ENCODE measurements at regions not wholly inside any gene's neighbourhood (a gene's known extent, or its start where the extent isn't known, plus 50 kb on each side); places are given as distances from the start of the nearest gene placed in this dataset.

GRCh38 chr10:9244864-9245263, 1190.4 kb downstream of the GATA3 start:
- no peak overlapping the region for H3K14ac ChIP-seq (ENCODE audit: low read length)
- H4K8ac ChIP-seq (ENCODE audit: low read depth, low read length) = no peak overlapping the region
- H2BK12ac ChIP-seq (ENCODE audit: low read length) = no peak overlapping the region
- no peaks in the 10 kb centered on the region for H3K36me3 ChIP-seq (replicated peaks in 1 of 2; ENCODE audit: control insufficient read depth in 2 of 2, insufficient read depth in 2 of 2, low read length in 2 of 2)
- no peak overlapping the region for H3K4me2 ChIP-seq (ENCODE audit: insufficient read depth, low read length, poor library complexity, severe bottlenecking)
- H3K23ac ChIP-seq (ENCODE audit: low read depth, low read length, poor library complexity) = no peak overlapping the region
- no peak overlapping the region for H2AK5ac ChIP-seq (ENCODE audit: low read depth, low read length)
- no peak overlapping the region for H2BK5ac ChIP-seq (ENCODE audit: low read length)
- H3K27ac ChIP-seq (replicated peaks; ENCODE audit: low read length) = no peak overlapping the region
- peaks cover 0 to 7% of the 10 kb centered on the region in 2 donors for H3K4me1 ChIP-seq (ENCODE audit: control insufficient read depth in 2 of 2, insufficient read depth in 1 of 2, low read depth in 1 of 2, low read length in 2 of 2)
- H3K18ac ChIP-seq (ENCODE audit: low read length) = no peak overlapping the region
- no CpG with 5 or more reads among the region's 1 CpG for WGBS, 2 donors (ENCODE audit: extremely low coverage in 2 of 2, insufficient read length in 2 of 2, insufficient replicate concordance in 1 of 2)
- no peak overlapping the region for H4K91ac ChIP-seq (ENCODE audit: low read depth, low read length, poor library complexity)
- H3K4me3 ChIP-seq (ENCODE audit: low read length in 2 of 2) = no peak overlapping the region
- H3K79me1 ChIP-seq (ENCODE audit: low read depth, low read length) = no peaks in the 10 kb centered on the region
- no peaks in the 10 kb centered on the region for H3K9me3 ChIP-seq (replicated peaks in 1 of 2; ENCODE audit: control insufficient read depth in 2 of 2, insufficient read depth in 1 of 2, low read depth in 1 of 2, low read length in 2 of 2)
- DNase-seq (ENCODE audit: low spot score) = no peak
- no peak overlapping the region for H2BK15ac ChIP-seq (ENCODE audit: low read length)
- H3K4ac ChIP-seq (ENCODE audit: low read length) = no peak overlapping the region
- H3K9ac ChIP-seq (ENCODE audit: low read depth, low read length, poor library complexity) = no peak overlapping the region
- no peak overlapping the region for H2AFZ ChIP-seq (ENCODE audit: low read length)
- no peak overlapping the region for H2BK120ac ChIP-seq (ENCODE audit: low read depth, low read length)
- H3K27me3 ChIP-seq (ENCODE audit: control insufficient read depth in 3 of 3, insufficient read depth in 3 of 3, low read depth in 1 of 3, low read length in 3 of 3) = no peaks in the 10 kb centered on the region

- Histone ChIP-seq H2BK5ac (ENCODE audit: low read length) (no peak overlapping the region), H2BK12ac (ENCODE audit: low read length) (no peak overlapping the region), H2BK15ac (ENCODE audit: low read length) (no peak overlapping the region), H3K27ac (replicated peaks; ENCODE audit: low read length) (no peak overlapping the region), H3K18ac (ENCODE audit: low read length) (no peak overlapping the region), H2BK120ac (ENCODE audit: low read depth, low read length) (no peak overlapping the region), H3K9ac (ENCODE audit: low read depth, low read length, poor library complexity) (no peak overlapping the region), H3K79me1 (ENCODE audit: low read depth, low read length) (no peaks in the 10 kb centered on the region), H4K8ac (ENCODE audit: low read depth, low read length) (no peak overlapping the region), H4K91ac (ENCODE audit: low read depth, low read length, poor library complexity) (no peak overlapping the region), H3K23ac (ENCODE audit: low read depth, low read length, poor library complexity) (no peak overlapping the region), H3K4me2 (ENCODE audit: insufficient read depth, low read length, poor library complexity, severe bottlenecking) (no peak overlapping the region), H2AFZ (ENCODE audit: low read length) (no peak overlapping the region), H3K4me3 (ENCODE audit: low read length in 2 of 2) (no peak overlapping the region), H3K14ac (ENCODE audit: low read length) (no peak overlapping the region), H3K9me3 (replicated peaks in 1 of 2; ENCODE audit: control insufficient read depth in 2 of 2, insufficient read depth in 1 of 2, low read depth in 1 of 2, low read length in 2 of 2) (no peaks in the 10 kb centered on the region), H3K4me1 (ENCODE audit: control insufficient read depth in 2 of 2, insufficient read depth in 1 of 2, low read depth in 1 of 2, low read length in 2 of 2) (no peaks in the 10 kb centered on the region), H3K4ac (ENCODE audit: low read length) (no peak overlapping the region), H3K36me3 (replicated peaks in 1 of 2; ENCODE audit: control insufficient read depth in 2 of 2, insufficient read depth in 2 of 2, low read length in 2 of 2) (no peaks in the 10 kb centered on the region), H2AK5ac (ENCODE audit: low read depth, low read length) (no peak overlapping the region), H3K27me3 (ENCODE audit: control insufficient read depth in 3 of 3, insufficient read depth in 3 of 3, low read depth in 1 of 3, low read length in 3 of 3) (no peaks in the 10 kb centered on the region)
- no peak for DNase-seq (ENCODE audit: low spot score)
Observed at GRCh38 chr10:9253121-9253520, 1198.6 kb downstream of the GATA3 start.

- Histone ChIP-seq H2BK120ac (ENCODE audit: low read depth, low read length) (no peak overlapping the region), H2BK15ac (ENCODE audit: low read length) (no peak overlapping the region), H2AK5ac (ENCODE audit: low read depth, low read length) (no peak overlapping the region), H3K18ac (ENCODE audit: low read length) (no peak overlapping the region), H3K36me3 (replicated peaks in 1 of 2; ENCODE audit: control insufficient read depth in 2 of 2, insufficient read depth in 2 of 2, low read length in 2 of 2) (no peaks in the 10 kb centered on the region), H4K91ac (ENCODE audit: low read depth, low read length, poor library complexity) (no peak overlapping the region), H3K4me1 (ENCODE audit: control insufficient read depth in 2 of 2, insufficient read depth in 1 of 2, low read depth in 1 of 2, low read length in 2 of 2) (no peaks in the 10 kb centered on the region), H3K9me3 (replicated peaks in 1 of 2; ENCODE audit: control insufficient read depth in 2 of 2, insufficient read depth in 1 of 2, low read depth in 1 of 2, low read length in 2 of 2) (no peaks in the 10 kb centered on the region), H4K8ac (ENCODE audit: low read depth, low read length) (no peak overlapping the region), H3K23ac (ENCODE audit: low read depth, low read length, poor library complexity) (no peak overlapping the region), H2BK12ac (ENCODE audit: low read length) (no peak overlapping the region), H3K9ac (ENCODE audit: low read depth, low read length, poor library complexity) (no peak overlapping the region), H3K14ac (ENCODE audit: low read length) (no peak overlapping the region), H3K27me3 (ENCODE audit: control insufficient read depth in 3 of 3, insufficient read depth in 3 of 3, low read depth in 1 of 3, low read length in 3 of 3) (no peaks in the 10 kb centered on the region), H3K4me3 (ENCODE audit: low read length in 2 of 2) (no peak overlapping the region), H3K79me1 (ENCODE audit: low read depth, low read length) (no peaks in the 10 kb centered on the region), H3K4me2 (ENCODE audit: insufficient read depth, low read length, poor library complexity, severe bottlenecking) (no peak overlapping the region), H3K27ac (replicated peaks; ENCODE audit: low read length) (no peak overlapping the region), H2BK5ac (ENCODE audit: low read length) (no peak overlapping the region), H2AFZ (ENCODE audit: low read length) (no peak overlapping the region), H3K4ac (ENCODE audit: low read length) (no peak overlapping the region)
- WGBS, 2 donors (ENCODE audit: extremely low coverage in 2 of 2, insufficient read length in 2 of 2, insufficient replicate concordance in 1 of 2) = no CpG with 5 or more reads among the region's 2 CpGs
- no peak for DNase-seq (ENCODE audit: low spot score)
Observed at GRCh38 chr10:9254353-9254752, 1199.9 kb downstream of the GATA3 start.

GRCh38 chr10:9260690-9261089, 1206.2 kb downstream of the GATA3 start:
- no peak overlapping the region for H3K9ac ChIP-seq (ENCODE audit: low read depth, low read length, poor library complexity)
- no peak overlapping the region for H2BK15ac ChIP-seq (ENCODE audit: low read length)
- H3K27me3 ChIP-seq (ENCODE audit: control insufficient read depth in 3 of 3, insufficient read depth in 3 of 3, low read depth in 1 of 3, low read length in 3 of 3) = no peaks in the 10 kb centered on the region
- H2BK12ac ChIP-seq (ENCODE audit: low read length) = no peak overlapping the region
- H4K8ac ChIP-seq (ENCODE audit: low read depth, low read length) = no peak overlapping the region
- H2BK5ac ChIP-seq (ENCODE audit: low read length) = no peak overlapping the region
- H3K9me3 ChIP-seq (replicated peaks in 1 of 2; ENCODE audit: control insufficient read depth in 2 of 2, insufficient read depth in 1 of 2, low read depth in 1 of 2, low read length in 2 of 2) = no peaks in the 10 kb centered on the region
- H2BK120ac ChIP-seq (ENCODE audit: low read depth, low read length) = no peak overlapping the region
- H2AK5ac ChIP-seq (ENCODE audit: low read depth, low read length) = no peak overlapping the region
- H3K4ac ChIP-seq (ENCODE audit: low read length) = no peak overlapping the region
- no peak for DNase-seq (ENCODE audit: low spot score)
- no peak overlapping the region for H3K14ac ChIP-seq (ENCODE audit: low read length)
- no peaks in the 10 kb centered on the region for H3K79me1 ChIP-seq (ENCODE audit: low read depth, low read length)
- H3K23ac ChIP-seq (ENCODE audit: low read depth, low read length, poor library complexity) = no peak overlapping the region
- no peak overlapping the region for H3K4me3 ChIP-seq (ENCODE audit: low read length in 2 of 2)
- no peak overlapping the region for H2AFZ ChIP-seq (ENCODE audit: low read length)
- no peak overlapping the region for H3K27ac ChIP-seq (replicated peaks; ENCODE audit: low read length)
- H3K4me1 ChIP-seq (ENCODE audit: control insufficient read depth in 2 of 2, insufficient read depth in 1 of 2, low read depth in 1 of 2, low read length in 2 of 2) = no peaks in the 10 kb centered on the region
- H4K91ac ChIP-seq (ENCODE audit: low read depth, low read length, poor library complexity) = no peak overlapping the region
- H3K18ac ChIP-seq (ENCODE audit: low read length) = no peak overlapping the region
- no peaks in the 10 kb centered on the region for H3K36me3 ChIP-seq (replicated peaks in 1 of 2; ENCODE audit: control insufficient read depth in 2 of 2, insufficient read depth in 2 of 2, low read length in 2 of 2)
- no CpG with 5 or more reads among the region's 1 CpG for WGBS, 2 donors (ENCODE audit: extremely low coverage in 2 of 2, insufficient read length in 2 of 2, insufficient replicate concordance in 1 of 2)
- H3K4me2 ChIP-seq (ENCODE audit: insufficient read depth, low read length, poor library complexity, severe bottlenecking) = no peak overlapping the region

All from neuronal stem cell (in vitro differentiated cells).